Glutamatergic neuron (in vitro differentiated cells): ENCODE measurements at regions not wholly inside any gene's neighbourhood (a gene's known extent, or its start where the extent isn't known, plus 50 kb on each side); places are given as distances from the start of the nearest gene placed in this dataset.

Source experiments
- DNase-seq: peaks from one replicate; pipeline ENCODE4 v3.0.0; 2022
- H3K27ac Mint-ChIP-seq: one replicate; pipeline ENCODE4 v1.8.0; 2020; ENCODE audit warnings: mild to moderate bottlenecking, mixed read lengths, inconsistent platforms; ENCODE audit not compliant: unreplicated experiment
- H3K27me3 Mint-ChIP-seq: one replicate; pipeline ENCODE4 v1.8.0; 2020; ENCODE audit warnings: mild to moderate bottlenecking, moderate library complexity, mixed read lengths, inconsistent platforms; ENCODE audit not compliant: unreplicated experiment
- H3K36me3 Mint-ChIP-seq: one replicate; pipeline ENCODE4 v1.8.0; 2020; ENCODE audit warnings: mild to moderate bottlenecking, mixed read lengths, inconsistent platforms; ENCODE audit not compliant: unreplicated experiment
- H3K4me1 Mint-ChIP-seq: one replicate; pipeline ENCODE4 v1.8.0; 2020; ENCODE audit warnings: mild to moderate bottlenecking, low read depth, mixed read lengths, inconsistent platforms; ENCODE audit not compliant: unreplicated experiment
- H3K4me3 Mint-ChIP-seq: one replicate; pipeline ENCODE4 v1.8.0; 2020; ENCODE audit warnings: mild to moderate bottlenecking, mixed read lengths, inconsistent platforms; ENCODE audit not compliant: unreplicated experiment
- H3K9me3 Mint-ChIP-seq: one replicate; pipeline ENCODE4 v1.8.0; 2020; ENCODE audit warnings: mild to moderate bottlenecking, moderate library complexity, mixed read lengths, inconsistent platforms; ENCODE audit not compliant: unreplicated experiment
- TF ChIP-seq, protein P1 (sequence below): fragments of 200-600 bp; sonication (generic); IDR thresholded peaks from one replicate; pipeline ENCODE4 v1.5.0; 2021; ENCODE audit not compliant: partially characterized antibody, unreplicated experiment

DNA sequence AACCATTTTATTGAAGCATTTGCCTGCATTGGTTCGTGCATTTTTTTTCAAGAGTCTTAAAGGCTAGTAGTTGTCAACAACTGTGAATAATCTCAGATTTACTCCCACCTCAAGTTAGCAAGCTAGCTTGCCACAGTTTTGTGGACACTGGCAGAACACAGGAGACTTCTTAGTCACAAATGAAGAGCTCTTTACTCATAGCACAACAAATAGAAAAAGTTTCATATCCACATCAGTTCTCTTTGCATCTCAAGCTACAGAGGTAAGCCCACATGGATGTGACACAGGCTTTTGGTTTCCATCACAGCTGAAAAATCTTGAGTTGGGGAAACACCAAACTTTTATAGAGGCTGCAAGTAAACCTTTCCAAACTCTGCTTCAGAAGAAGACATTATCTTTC is 2315.7 kb upstream of the TENM3 start:
- no peak for DNase-seq
- Mint-ChIP-seq H3K27ac (no peak overlapping the region), H3K4me1 (no peaks in the 10 kb centered on the region), H3K36me3 (no peaks in the 10 kb centered on the region), H3K9me3 (no peaks in the 10 kb centered on the region), H3K4me3 (no peak overlapping the region), H3K27me3 (no peaks in the 10 kb centered on the region)
- TF ChIP-seq, protein P1, sequence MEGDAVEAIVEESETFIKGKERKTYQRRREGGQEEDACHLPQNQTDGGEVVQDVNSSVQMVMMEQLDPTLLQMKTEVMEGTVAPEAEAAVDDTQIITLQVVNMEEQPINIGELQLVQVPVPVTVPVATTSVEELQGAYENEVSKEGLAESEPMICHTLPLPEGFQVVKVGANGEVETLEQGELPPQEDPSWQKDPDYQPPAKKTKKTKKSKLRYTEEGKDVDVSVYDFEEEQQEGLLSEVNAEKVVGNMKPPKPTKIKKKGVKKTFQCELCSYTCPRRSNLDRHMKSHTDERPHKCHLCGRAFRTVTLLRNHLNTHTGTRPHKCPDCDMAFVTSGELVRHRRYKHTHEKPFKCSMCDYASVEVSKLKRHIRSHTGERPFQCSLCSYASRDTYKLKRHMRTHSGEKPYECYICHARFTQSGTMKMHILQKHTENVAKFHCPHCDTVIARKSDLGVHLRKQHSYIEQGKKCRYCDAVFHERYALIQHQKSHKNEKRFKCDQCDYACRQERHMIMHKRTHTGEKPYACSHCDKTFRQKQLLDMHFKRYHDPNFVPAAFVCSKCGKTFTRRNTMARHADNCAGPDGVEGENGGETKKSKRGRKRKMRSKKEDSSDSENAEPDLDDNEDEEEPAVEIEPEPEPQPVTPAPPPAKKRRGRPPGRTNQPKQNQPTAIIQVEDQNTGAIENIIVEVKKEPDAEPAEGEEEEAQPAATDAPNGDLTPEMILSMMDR, result no peak

- no peak for DNase-seq
- TF ChIP-seq, protein P1, result no peak
- Mint-ChIP-seq H3K4me1 (no peaks in the 10 kb centered on the region), H3K36me3 (peaks cover 10% of the 10 kb centered on the region), H3K27ac (no peak overlapping the region), H3K27me3 (no peaks in the 10 kb centered on the region), H3K4me3 (no peak overlapping the region), H3K9me3 (peaks cover 4% of the 10 kb centered on the region)
These were observed 2301.3 kb upstream of the TENM3 start for GRCh38 chr4:179941911-179942310.

- no peak overlapping the region for H3K4me3 Mint-ChIP-seq
- TF ChIP-seq, protein P1, result no peak
- no peaks in the 10 kb centered on the region for H3K4me1 Mint-ChIP-seq
- H3K36me3 Mint-ChIP-seq, result no peaks in the 10 kb centered on the region
- no peaks in the 10 kb centered on the region for H3K27me3 Mint-ChIP-seq
- H3K27ac Mint-ChIP-seq, result no peak overlapping the region
- no peaks in the 10 kb centered on the region for H3K9me3 Mint-ChIP-seq
- no peak for DNase-seq
These were observed 2266.4 kb upstream of the TENM3 start for GRCh38 chr4:179976777-179977176.

- TF ChIP-seq, protein P1, result no peak
- Mint-ChIP-seq H3K4me3 (no peak overlapping the region), H3K4me1 (no peaks in the 10 kb centered on the region), H3K9me3 (no peaks in the 10 kb centered on the region), H3K36me3 (no peaks in the 10 kb centered on the region), H3K27me3 (no peaks in the 10 kb centered on the region), H3K27ac (no peak overlapping the region)
- DNase-seq, result no peak
These were observed 2265.8 kb upstream of the TENM3 start for GRCh38 chr4:179977378-179977777.

GRCh38 chr4:179981161-179981560 is 2262.0 kb upstream of the TENM3 start:
- no peak for DNase-seq
- Mint-ChIP-seq H3K4me3 (no peak overlapping the region), H3K9me3 (no peaks in the 10 kb centered on the region), H3K36me3 (no peaks in the 10 kb centered on the region), H3K27ac (no peak overlapping the region), H3K4me1 (no peaks in the 10 kb centered on the region), H3K27me3 (no peaks in the 10 kb centered on the region)
- TF ChIP-seq, protein P1, result no peak
